Nephron progenitor cell (in vitro differentiated cells): ENCODE measurements at regions not wholly inside any gene's neighbourhood (a gene's known extent, or its start where the extent isn't known, plus 50 kb on each side); places are given as distances from the start of the nearest gene placed in this dataset.

ENCODE experiments used
- DNase-seq: peaks from one replicate; pipeline ENCODE4 v3.0.0; 2021
- H3K27ac Mint-ChIP-seq: 2 replicates; pipeline ENCODE4 v1.8.0; 2021; ENCODE audit warnings: mild to moderate bottlenecking, moderate library complexity, mixed read lengths
- H3K27me3 Mint-ChIP-seq: 2 replicates; pipeline ENCODE4 v1.8.0; 2021; ENCODE audit warnings: mild to moderate bottlenecking, low read depth, mixed read lengths; ENCODE audit not compliant: poor library complexity
- H3K36me3 Mint-ChIP-seq: 2 replicates; pipeline ENCODE4 v1.8.0; 2021; ENCODE audit warnings: low read depth, mixed read lengths
- H3K4me1 Mint-ChIP-seq: 2 replicates; pipeline ENCODE4 v1.8.0; 2021; ENCODE audit warnings: mixed read lengths
- H3K4me3 Mint-ChIP-seq: 2 replicates; pipeline ENCODE4 v1.8.0; 2021; ENCODE audit warnings: mild to moderate bottlenecking, moderate library complexity, mixed read lengths
- H3K9me3 Mint-ChIP-seq: 2 replicates; pipeline ENCODE4 v1.8.0; 2021; ENCODE audit warnings: mild to moderate bottlenecking, moderate library complexity, mixed read lengths
- TF ChIP-seq, protein P1 (sequence below): fragments of 200-600 bp; sonication (generic); IDR thresholded peaks from 2 replicates; pipeline ENCODE4 v1.5.0; 2021; ENCODE audit warnings: antibody characterized with exemption

DNA sequence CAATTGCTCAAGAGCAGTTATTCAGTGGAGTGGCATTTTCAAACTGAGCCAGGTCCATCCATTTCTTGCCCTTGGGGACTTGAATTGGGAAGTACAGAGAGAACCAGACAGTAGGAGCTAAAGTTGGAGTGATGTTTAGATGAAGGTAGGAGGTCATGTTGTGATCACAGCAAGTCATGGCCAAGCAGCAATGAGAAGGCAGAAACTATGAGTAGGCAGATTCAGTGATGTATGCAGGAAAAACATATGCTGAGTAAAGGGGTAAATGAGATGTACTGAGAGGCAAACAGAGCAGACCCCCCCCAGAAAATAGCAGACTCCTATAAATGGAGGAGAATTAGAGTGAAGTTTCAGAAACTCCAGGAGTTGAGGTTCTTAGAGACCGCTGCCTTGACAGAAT, 95.8 kb downstream of the PERP start:
- no peak for DNase-seq
- no peaks in the 10 kb centered on the region for H3K36me3 Mint-ChIP-seq
- peaks cover 6% of the 10 kb centered on the region for H3K4me1 Mint-ChIP-seq
- peaks cover 2% of the 10 kb centered on the region for H3K27me3 Mint-ChIP-seq
- H3K4me3 Mint-ChIP-seq: no peak overlapping the region
- H3K9me3 Mint-ChIP-seq: no peaks in the 10 kb centered on the region
- H3K27ac Mint-ChIP-seq: no peak overlapping the region
- TF ChIP-seq, protein P1, sequence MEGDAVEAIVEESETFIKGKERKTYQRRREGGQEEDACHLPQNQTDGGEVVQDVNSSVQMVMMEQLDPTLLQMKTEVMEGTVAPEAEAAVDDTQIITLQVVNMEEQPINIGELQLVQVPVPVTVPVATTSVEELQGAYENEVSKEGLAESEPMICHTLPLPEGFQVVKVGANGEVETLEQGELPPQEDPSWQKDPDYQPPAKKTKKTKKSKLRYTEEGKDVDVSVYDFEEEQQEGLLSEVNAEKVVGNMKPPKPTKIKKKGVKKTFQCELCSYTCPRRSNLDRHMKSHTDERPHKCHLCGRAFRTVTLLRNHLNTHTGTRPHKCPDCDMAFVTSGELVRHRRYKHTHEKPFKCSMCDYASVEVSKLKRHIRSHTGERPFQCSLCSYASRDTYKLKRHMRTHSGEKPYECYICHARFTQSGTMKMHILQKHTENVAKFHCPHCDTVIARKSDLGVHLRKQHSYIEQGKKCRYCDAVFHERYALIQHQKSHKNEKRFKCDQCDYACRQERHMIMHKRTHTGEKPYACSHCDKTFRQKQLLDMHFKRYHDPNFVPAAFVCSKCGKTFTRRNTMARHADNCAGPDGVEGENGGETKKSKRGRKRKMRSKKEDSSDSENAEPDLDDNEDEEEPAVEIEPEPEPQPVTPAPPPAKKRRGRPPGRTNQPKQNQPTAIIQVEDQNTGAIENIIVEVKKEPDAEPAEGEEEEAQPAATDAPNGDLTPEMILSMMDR: no peak

DNA sequence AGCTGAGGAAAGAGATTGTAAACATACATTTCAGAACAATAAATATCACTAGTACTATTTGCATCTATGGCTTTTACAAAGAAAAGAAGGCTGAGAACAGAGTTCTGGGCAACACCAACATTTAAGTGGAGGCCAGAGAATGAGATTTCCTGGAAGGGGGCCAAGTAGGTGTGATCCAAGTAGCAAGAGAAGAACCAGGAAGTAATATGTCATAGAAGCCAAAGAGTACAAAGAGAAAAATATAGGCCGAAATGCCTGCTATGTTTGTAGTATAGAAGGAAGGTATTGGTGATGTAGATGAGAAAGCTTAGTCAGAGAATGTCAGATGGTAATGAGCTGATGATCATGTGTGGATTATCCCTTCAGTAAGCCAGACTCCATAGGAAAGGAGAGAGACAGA, 94.5 kb downstream of the PERP start:
- peaks cover 6% of the 10 kb centered on the region for H3K27me3 Mint-ChIP-seq
- no peak for DNase-seq
- H3K36me3 Mint-ChIP-seq: no peaks in the 10 kb centered on the region

DNA sequence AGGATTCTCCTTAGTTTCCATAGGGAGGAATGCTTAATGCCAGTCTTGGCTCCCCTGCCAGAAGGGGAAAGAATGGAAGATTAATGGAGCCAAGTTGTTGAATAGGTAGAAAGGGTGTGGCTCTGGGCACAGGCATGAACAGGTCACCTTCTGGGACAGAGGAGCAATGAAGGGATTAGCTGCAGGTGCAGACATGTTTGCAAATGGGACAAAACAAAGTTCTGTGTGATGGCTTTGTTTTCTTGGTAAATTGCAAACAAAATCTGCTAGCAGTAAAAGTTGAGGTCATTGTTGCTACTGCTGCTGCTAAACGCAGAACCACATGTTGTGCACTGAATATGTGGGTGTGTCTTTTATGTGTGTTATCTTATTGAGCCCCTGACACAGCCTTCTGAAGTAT, 93.3 kb downstream of the PERP start:
- H3K4me3 Mint-ChIP-seq: no peak overlapping the region
- peaks cover 4% of the 10 kb centered on the region for H3K27me3 Mint-ChIP-seq
- H3K9me3 Mint-ChIP-seq: peaks cover 12% of the 10 kb centered on the region
- H3K4me1 Mint-ChIP-seq: no peaks in the 10 kb centered on the region
- H3K27ac Mint-ChIP-seq: no peak overlapping the region
- H3K36me3 Mint-ChIP-seq: no peaks in the 10 kb centered on the region
- no peak for DNase-seq
- TF ChIP-seq, protein P1: no peak

More for the DNA sequence above, 94.5 kb downstream of the PERP start:
- TF ChIP-seq, protein P1: no peak
- Mint-ChIP-seq H3K4me3 (no peak overlapping the region), H3K9me3 (peaks cover 5% of the 10 kb centered on the region), H3K27ac (no peak overlapping the region), H3K4me1 (no peaks in the 10 kb centered on the region)

DNA sequence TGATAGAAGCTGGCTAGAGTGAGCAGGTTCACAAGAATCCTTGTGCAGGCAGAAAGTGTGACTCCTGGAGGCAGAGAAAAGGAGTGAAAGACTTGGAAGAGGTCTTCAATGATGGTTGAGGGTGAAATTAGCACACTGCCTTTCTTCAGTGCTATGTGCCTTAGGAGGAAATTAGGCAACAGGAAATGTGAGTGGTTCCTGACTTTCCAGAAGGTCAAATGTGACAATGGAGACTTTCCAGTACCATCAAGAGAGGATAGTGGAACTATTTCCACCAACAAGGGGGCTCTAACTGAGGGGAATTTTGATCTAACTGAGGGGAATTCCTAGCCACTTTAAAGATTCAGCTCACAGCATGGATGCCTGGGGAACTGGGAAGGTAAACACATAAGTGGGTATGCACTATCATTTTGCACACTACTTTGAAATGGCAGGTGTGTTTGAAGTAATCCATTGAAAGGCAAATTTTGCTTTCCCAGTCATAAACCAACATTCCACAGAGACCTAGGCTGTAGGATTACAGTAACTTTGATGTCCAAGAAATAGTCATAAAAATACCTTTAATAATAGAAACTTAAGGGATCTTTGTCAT, 90.0 kb downstream of the PERP start:
- Mint-ChIP-seq H3K36me3 (no peaks in the 10 kb centered on the region), H3K4me1 (no peaks in the 10 kb centered on the region), H3K4me3 (no peak overlapping the region)

DNA sequence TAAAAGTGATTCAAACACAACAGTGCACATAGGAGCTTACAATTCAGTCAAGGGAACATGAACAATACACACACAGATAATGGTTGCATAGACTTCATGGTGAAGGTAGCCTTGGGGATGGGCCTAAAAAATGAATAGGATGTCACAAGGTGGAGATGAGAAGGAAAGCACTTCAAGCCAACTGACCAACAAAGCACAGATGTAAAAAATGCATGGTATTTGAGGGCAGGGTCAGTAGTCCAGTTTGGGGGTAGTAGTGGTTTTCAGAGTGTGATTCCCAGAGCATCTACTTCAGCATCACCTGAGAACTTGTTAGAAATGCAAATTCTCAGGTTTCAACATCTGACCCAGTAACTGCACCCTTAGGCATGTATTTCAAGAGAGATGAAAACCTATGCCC, 88.9 kb downstream of the PERP start:
- no peak for DNase-seq
- Mint-ChIP-seq H3K27me3 (peaks cover 4% of the 10 kb centered on the region), H3K27ac (no peak overlapping the region), H3K4me1 (no peaks in the 10 kb centered on the region), H3K4me3 (no peak overlapping the region), H3K9me3 (peaks cover 23% of the 10 kb centered on the region), H3K36me3 (no peaks in the 10 kb centered on the region)
- TF ChIP-seq, protein P1: no peak

More for the DNA sequence above, 90.0 kb downstream of the PERP start:
- Mint-ChIP-seq H3K27ac (no peak overlapping the region), H3K9me3 (peaks cover 23% of the 10 kb centered on the region), H3K27me3 (peaks cover 4% of the 10 kb centered on the region)
- TF ChIP-seq, protein P1: no peak
- no peak for DNase-seq

DNA sequence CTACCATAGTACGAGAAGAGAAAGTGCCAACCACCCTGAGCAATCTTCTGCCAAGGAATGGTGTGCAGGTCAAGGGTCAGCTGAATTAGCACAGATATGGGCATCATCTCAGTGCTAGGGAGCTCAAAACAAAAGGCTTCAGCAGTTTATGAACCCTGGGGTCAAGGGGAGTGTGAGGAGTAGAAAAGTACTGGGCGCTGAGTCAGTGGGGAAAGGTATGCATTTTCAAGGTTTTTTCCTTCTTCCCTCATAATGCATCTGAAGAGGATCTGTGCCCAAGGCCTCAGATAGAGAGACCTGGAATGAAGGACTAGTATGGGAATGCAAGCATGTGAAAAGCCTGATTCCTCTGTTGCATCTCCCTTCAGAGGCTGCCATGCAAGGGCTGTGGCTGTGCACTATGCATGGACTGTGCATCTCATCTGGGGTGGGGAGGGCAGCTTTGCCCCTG, 81.7 kb downstream of the PERP start:
- no peaks in the 10 kb centered on the region for H3K36me3 Mint-ChIP-seq
- no peak for DNase-seq
- peaks cover 5% of the 10 kb centered on the region for H3K9me3 Mint-ChIP-seq
- no peak overlapping the region for H3K27ac Mint-ChIP-seq
- TF ChIP-seq, protein P1: no peak
- no peak overlapping the region for H3K4me3 Mint-ChIP-seq
- H3K27me3 Mint-ChIP-seq: peaks cover 12% of the 10 kb centered on the region
- no peaks in the 10 kb centered on the region for H3K4me1 Mint-ChIP-seq
